ENCODE measurements at regions not wholly inside any gene's neighbourhood (a gene's known extent, or its start where the extent isn't known, plus 50 kb on each side); places are given as distances from the start of the nearest gene placed in this dataset.

- no peak for TF ChIP-seq EZH2 (IDR thresholded peaks at IDR 0.05; ENCODE audit: insufficient read depth, poor library complexity, severe bottlenecking)
- no peak for TF ChIP-seq EZH2phosphoT487 (IDR thresholded peaks at IDR 0.05; ENCODE audit: insufficient read depth, low read depth)
Observed at GRCh38 chr18:10127729-10128128, 213.9 kb downstream of the VAPA start.

Measured in GM23248 (cell line).